ENCODE measurements at regions not wholly inside any gene's neighbourhood (a gene's known extent, or its start where the extent isn't known, plus 50 kb on each side); places are given as distances from the start of the nearest gene placed in this dataset.

- in situ Hi-C loops (cut with HindIII; ENCODE audit: low sequenced_read_pairs): no loop called here
- no peak overlapping the region for H3K4me3 ChIP-seq (ENCODE audit: low read depth, low read length)
- DNase-seq (ENCODE audit: low read depth): no peak
- TF ChIP-seq CTCF (IDR thresholded peaks at IDR 0.05; ENCODE audit: low read depth, low read length, missing control alignments): no peak
These were observed 56.5 kb upstream of the COL5A1 start for GRCh38 chr9:134585021-134585561.

GRCh38 chr9:134585746-134586706 lies 55.6 kb upstream of the COL5A1 start:
- no peak for DNase-seq (ENCODE audit: low read depth)
- in situ Hi-C loops (cut with HindIII; ENCODE audit: low sequenced_read_pairs): no loop called here
- TF ChIP-seq CTCF (IDR thresholded peaks at IDR 0.05; ENCODE audit: low read depth, low read length, missing control alignments): peak; percentile 46
- no peak overlapping the region for H3K4me3 ChIP-seq (ENCODE audit: low read depth, low read length)

GRCh38 chr9:134589748-134590147 lies 51.9 kb upstream of the COL5A1 start:
- in situ Hi-C loops (cut with HindIII; ENCODE audit: low sequenced_read_pairs): no loop called here
- TF ChIP-seq CTCF (IDR thresholded peaks at IDR 0.05; ENCODE audit: low read depth, low read length, missing control alignments): no peak
- DNase-seq (ENCODE audit: low read depth): no peak
- no peak overlapping the region for H3K4me3 ChIP-seq (ENCODE audit: low read depth, low read length)

GRCh38 chr9:134590240-134591081 lies 51.1 kb upstream of the COL5A1 start:
- in situ Hi-C loops (cut with HindIII; ENCODE audit: low sequenced_read_pairs): no loop called here
- no peak for DNase-seq (ENCODE audit: low read depth)
- H3K4me3 ChIP-seq (ENCODE audit: low read depth, low read length): no peak overlapping the region
- no peak for TF ChIP-seq CTCF (IDR thresholded peaks at IDR 0.05; ENCODE audit: low read depth, low read length, missing control alignments)

GRCh38 chr9:134591082-134591571 lies 50.5 kb upstream of the COL5A1 start:
- H3K4me3 ChIP-seq (ENCODE audit: low read depth, low read length): no peak overlapping the region
- TF ChIP-seq CTCF (IDR thresholded peaks at IDR 0.05; ENCODE audit: low read depth, low read length, missing control alignments): no peak
- no peak for DNase-seq (ENCODE audit: low read depth)
- in situ Hi-C loops (cut with HindIII; ENCODE audit: low sequenced_read_pairs): no loop called here

GRCh38 chr9:134591573-134591981 lies 50.0 kb upstream of the COL5A1 start:
- TF ChIP-seq CTCF (IDR thresholded peaks at IDR 0.05; ENCODE audit: low read depth, low read length, missing control alignments): no peak
- no peak overlapping the region for H3K4me3 ChIP-seq (ENCODE audit: low read depth, low read length)
- no peak for DNase-seq (ENCODE audit: low read depth)
- in situ Hi-C loops (cut with HindIII; ENCODE audit: low sequenced_read_pairs): no loop called here

Data from astrocyte of the cerebellum (primary cell).